ENCODE measurements at regions not wholly inside any gene's neighbourhood (a gene's known extent, or its start where the extent isn't known, plus 50 kb on each side); places are given as distances from the start of the nearest gene placed in this dataset.
"Not testable (repeated sequence)": the region's sequence is repeated elsewhere in the genome, so short reads cannot be mapped to it uniquely, and the experiment has no call there.

- no peaks in the 10 kb centered on the region for H3K4me1 ChIP-seq
- H3K27me3 ChIP-seq (ENCODE audit: low read depth) = no peaks in the 10 kb centered on the region
- no peaks in the 10 kb centered on the region for H3K9me3 ChIP-seq
- no peak overlapping the region for H3K27ac ChIP-seq
- intact Hi-C loops (cut with DNase I) = no loop called here
- DNase-seq (no peak), ATAC-seq (peak in 1 of 2 donors; percentile 9)
- H3K4me3 ChIP-seq = no peak overlapping the region
- no peaks in the 10 kb centered on the region for H3K36me3 ChIP-seq
- TF ChIP-seq, protein P1, sequence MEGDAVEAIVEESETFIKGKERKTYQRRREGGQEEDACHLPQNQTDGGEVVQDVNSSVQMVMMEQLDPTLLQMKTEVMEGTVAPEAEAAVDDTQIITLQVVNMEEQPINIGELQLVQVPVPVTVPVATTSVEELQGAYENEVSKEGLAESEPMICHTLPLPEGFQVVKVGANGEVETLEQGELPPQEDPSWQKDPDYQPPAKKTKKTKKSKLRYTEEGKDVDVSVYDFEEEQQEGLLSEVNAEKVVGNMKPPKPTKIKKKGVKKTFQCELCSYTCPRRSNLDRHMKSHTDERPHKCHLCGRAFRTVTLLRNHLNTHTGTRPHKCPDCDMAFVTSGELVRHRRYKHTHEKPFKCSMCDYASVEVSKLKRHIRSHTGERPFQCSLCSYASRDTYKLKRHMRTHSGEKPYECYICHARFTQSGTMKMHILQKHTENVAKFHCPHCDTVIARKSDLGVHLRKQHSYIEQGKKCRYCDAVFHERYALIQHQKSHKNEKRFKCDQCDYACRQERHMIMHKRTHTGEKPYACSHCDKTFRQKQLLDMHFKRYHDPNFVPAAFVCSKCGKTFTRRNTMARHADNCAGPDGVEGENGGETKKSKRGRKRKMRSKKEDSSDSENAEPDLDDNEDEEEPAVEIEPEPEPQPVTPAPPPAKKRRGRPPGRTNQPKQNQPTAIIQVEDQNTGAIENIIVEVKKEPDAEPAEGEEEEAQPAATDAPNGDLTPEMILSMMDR (IDR thresholded peaks at IDR 0.05) = no peak
Measured at GRCh38 chr3:61463191-61463590, 98.2 kb upstream of the PTPRG start.

GRCh38 chr3:61464518-61465140 is 96.7 kb upstream of the PTPRG start:
- ATAC-seq = no peak
- Histone ChIP-seq H3K4me3 (no peak overlapping the region), H3K36me3 (no peaks in the 10 kb centered on the region), H3K27me3 (ENCODE audit: low read depth) (no peaks in the 10 kb centered on the region), H3K9me3 (no peaks in the 10 kb centered on the region), H3K4me1 (no peaks in the 10 kb centered on the region), H3K27ac (no peak overlapping the region)
- TF ChIP-seq, protein P1 (IDR thresholded peaks at IDR 0.05) = no peak
- intact Hi-C loops (cut with DNase I) = no loop called here
- no peak for DNase-seq

DNA sequence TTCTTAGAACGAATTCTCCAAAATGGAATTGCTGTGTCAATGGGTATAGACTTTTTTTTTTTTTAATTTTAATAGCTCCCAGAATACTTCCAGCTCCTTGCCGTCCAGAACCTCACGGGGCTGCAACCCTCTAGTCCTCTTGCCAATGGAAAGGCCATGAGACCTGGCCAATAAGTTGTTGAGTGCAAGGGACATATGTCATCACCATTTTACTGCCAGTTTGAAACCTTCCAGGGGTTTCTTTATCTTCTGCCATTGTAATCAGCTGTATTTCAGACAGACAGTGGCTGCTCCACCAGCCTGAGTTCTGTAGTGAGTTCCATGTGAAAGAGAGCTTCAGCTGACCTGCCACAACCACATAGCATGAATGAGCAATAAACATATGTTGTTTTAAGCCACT is 95.0 kb upstream of the PTPRG start:
- TF ChIP-seq, protein P1 (IDR thresholded peaks at IDR 0.05) = no peak
- Histone ChIP-seq H3K4me3 (no peak overlapping the region), H3K27me3 (ENCODE audit: low read depth) (no peaks in the 10 kb centered on the region), H3K4me1 (no peaks in the 10 kb centered on the region), H3K9me3 (no peaks in the 10 kb centered on the region), H3K27ac (no peak overlapping the region), H3K36me3 (no peaks in the 10 kb centered on the region)
- intact Hi-C loops (cut with DNase I) = no loop called here
- DNase-seq (no peak), ATAC-seq (no peak)

GRCh38 chr3:61483997-61484396 is 77.4 kb upstream of the PTPRG start:
- DNase-seq (no peak), ATAC-seq (no peak)
- H3K9me3 ChIP-seq = no peaks in the 10 kb centered on the region
- no peaks in the 10 kb centered on the region for H3K4me1 ChIP-seq
- no peak overlapping the region for H3K4me3 ChIP-seq
- no peaks in the 10 kb centered on the region for H3K27me3 ChIP-seq (ENCODE audit: low read depth)
- H3K27ac ChIP-seq = no peak overlapping the region
- no peaks in the 10 kb centered on the region for H3K36me3 ChIP-seq
- TF ChIP-seq, protein P1 (IDR thresholded peaks at IDR 0.05) = no peak
- intact Hi-C loops (cut with DNase I) = no loop called here

DNA sequence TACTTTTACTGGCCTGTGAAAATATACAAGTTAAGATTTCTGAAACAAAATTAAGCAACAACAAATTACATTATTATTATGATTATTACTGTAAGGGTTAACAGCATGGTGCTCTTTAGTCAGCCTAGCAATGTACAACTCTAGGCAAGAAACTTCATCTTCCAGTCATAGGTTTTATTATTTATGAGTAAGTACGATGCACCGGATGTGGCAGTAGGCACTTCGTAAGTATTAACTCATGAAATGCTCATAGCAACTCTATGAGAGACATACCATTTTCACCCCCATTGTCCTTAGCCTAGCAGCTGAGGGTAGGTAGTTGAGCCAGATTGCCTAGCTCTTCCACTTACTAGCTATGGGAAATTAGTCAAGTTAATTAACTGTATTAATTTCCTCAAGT is 68.0 kb upstream of the PTPRG start:
- H3K9me3 ChIP-seq = no peaks in the 10 kb centered on the region
- ATAC-seq (no peak), DNase-seq (no peak)
- H3K36me3 ChIP-seq = no peaks in the 10 kb centered on the region
- no peak overlapping the region for H3K27ac ChIP-seq
- TF ChIP-seq, protein P1 (IDR thresholded peaks at IDR 0.05) = no peak
- no peak overlapping the region for H3K4me3 ChIP-seq
- no peaks in the 10 kb centered on the region for H3K27me3 ChIP-seq (ENCODE audit: low read depth)
- intact Hi-C loops (cut with DNase I) = no loop called here
- no peaks in the 10 kb centered on the region for H3K4me1 ChIP-seq

DNA sequence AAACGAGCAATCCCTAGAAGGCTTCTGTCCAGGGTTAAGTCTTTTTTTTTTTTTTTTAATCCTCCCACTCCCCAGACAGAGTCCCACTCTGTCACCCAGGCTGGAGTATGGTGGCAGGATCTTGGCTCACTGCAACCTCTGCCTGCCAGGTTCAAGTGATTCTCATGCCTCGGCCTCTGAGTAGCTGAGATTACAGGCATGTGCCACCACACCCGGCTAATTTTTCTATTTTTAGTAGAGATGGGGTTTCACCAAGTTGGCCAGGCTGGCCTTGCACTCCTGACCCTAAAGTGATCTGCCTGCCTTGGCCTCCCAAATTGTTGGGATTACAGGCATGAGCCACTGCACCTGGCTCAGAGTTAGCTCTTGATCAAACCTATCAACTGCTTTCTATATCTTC is 67.1 kb upstream of the PTPRG start:
- H3K4me3 ChIP-seq; H3K4me1 ChIP-seq; H3K36me3 ChIP-seq; ATAC-seq; H3K27me3 ChIP-seq (ENCODE audit: low read depth); intact Hi-C loops (cut with DNase I); H3K27ac ChIP-seq; H3K9me3 ChIP-seq; DNase-seq: not testable (repeated sequence)

All from lower lobe of right lung (tissue), 2 donors.